ENCODE measurements at regions not wholly inside any gene's neighbourhood (a gene's known extent, or its start where the extent isn't known, plus 50 kb on each side); places are given as distances from the start of the nearest gene placed in this dataset.

GRCh38 chr4:186844059-186844681 is 120.5 kb upstream of the FAT1 start:
- TF ChIP-seq CTCF (IDR thresholded peaks at IDR 0.05): no peak
- no peak for TF ChIP-seq POLR2A (IDR thresholded peaks at IDR 0.05)
- no peak for TF ChIP-seq EP300 (IDR thresholded peaks at IDR 0.05; ENCODE audit: low read depth)
- TF ChIP-seq POLR2AphosphoS5 (IDR thresholded peaks at IDR 0.05): no peak

Data from transverse colon (tissue), 4 donors.